Pancreas (tissue), 10 donors: ENCODE measurements at regions not wholly inside any gene's neighbourhood (a gene's known extent, or its start where the extent isn't known, plus 50 kb on each side); places are given as distances from the start of the nearest gene placed in this dataset.
A peak's percentile ranks its signal among the peaks of the same experiment; 100 is the strongest.

Experiments
- ATAC-seq, 4 donors: fragments of 200-7000 bp; cut with Tn5 transposase; one replicate each; pipeline versions ENCODE4 v1.8.0 to v1.9.1; 2020; ENCODE audit warnings: mild to moderate bottlenecking in 4 of 4, moderate library complexity in 4 of 4
- DNase-seq, 6 donors: peaks; one replicate each; pipeline ENCODE4 v3.0.0-alpha.2; 2020
- FAIRE-seq: peaks from 2 replicates; lab custom pipeline; 2012; peaks lifted over from hg19 to GRCh38; lab: Jason Lieb, UNC
- H3K27ac ChIP-seq, 4 donors: fragments of 200-600 bp; sonication (generic); 1 replicate in 3 of 4; 2 replicates in 1 of 4; pipeline versions ENCODE4 v1.5.0 to v1.8.0; 2020
- H3K27me3 ChIP-seq, 4 donors: fragments of 200-600 bp; one replicate each; pipeline ENCODE4 v1.8.0; 2021
- H3K36me3 ChIP-seq, 3 donors: fragments of 200-600 bp; sonication (generic) in 1 of 3; one replicate each; pipeline versions ENCODE4 v1.5.0 to v1.8.0; 2020 to 2021
- H3K4me1 ChIP-seq, 3 donors: fragments of 200-600 bp; one replicate each; pipeline ENCODE4 v1.8.0; 2021
- H3K4me3 ChIP-seq, 4 donors: fragments of 200-600 bp; sonication (generic) in 2 of 4; one replicate each; pipeline versions ENCODE4 v1.5.0 to v1.8.0; 2020 to 2021
- H3K9me3 ChIP-seq, 4 donors: fragments of 200-600 bp; one replicate each; pipeline ENCODE4 v1.8.0; 2021
- WGBS, 2 donors: extraction: QIAGEN DNeasy Blood & Tissue Kit; methylation state at CpG; one replicate each; pipeline ENCODE4 v1.1.7; 2013; 5-methylcytosine and 5-hydroxymethylcytosine counted together
- intact Hi-C, 3 donors: fragments of 100-400 bp; cut with DNase I; formaldehyde crosslinking; loops; one replicate each; pipeline versions ENCODE4 v1.11.1 to v1.14.2; 2022
- TF ChIP-seq, protein P1 (sequence below), 4 donors: fragments of 200-600 bp; sonication (generic) in 3 of 4; IDR thresholded peaks; one replicate each; pipeline versions ENCODE4 v1.5.0 to v1.8.0; 2021; ENCODE audit warnings: antibody characterized with exemption in 4 of 4
- donor health status: healthy with polysubstance abuse.
- donor health status: DM: no; HTN: no; CAD: no; lungs with moderate emphysema.
- donor health status: DM: no; HTN: no; CAD: no.
- donor health status: control.
- donor health status: control.
- donor health status: Bipolar disorder and iron deficiency.
- donor health status: DM: yes; HTN: yes; CAD: no.
- donor health status: DM: no; HTN: no; CAD: no.
- donor health status: DM: no; HTN: no; CAD: no.
- donor health status: DM: yes; HTN: yes; CAD: no.

DNA sequence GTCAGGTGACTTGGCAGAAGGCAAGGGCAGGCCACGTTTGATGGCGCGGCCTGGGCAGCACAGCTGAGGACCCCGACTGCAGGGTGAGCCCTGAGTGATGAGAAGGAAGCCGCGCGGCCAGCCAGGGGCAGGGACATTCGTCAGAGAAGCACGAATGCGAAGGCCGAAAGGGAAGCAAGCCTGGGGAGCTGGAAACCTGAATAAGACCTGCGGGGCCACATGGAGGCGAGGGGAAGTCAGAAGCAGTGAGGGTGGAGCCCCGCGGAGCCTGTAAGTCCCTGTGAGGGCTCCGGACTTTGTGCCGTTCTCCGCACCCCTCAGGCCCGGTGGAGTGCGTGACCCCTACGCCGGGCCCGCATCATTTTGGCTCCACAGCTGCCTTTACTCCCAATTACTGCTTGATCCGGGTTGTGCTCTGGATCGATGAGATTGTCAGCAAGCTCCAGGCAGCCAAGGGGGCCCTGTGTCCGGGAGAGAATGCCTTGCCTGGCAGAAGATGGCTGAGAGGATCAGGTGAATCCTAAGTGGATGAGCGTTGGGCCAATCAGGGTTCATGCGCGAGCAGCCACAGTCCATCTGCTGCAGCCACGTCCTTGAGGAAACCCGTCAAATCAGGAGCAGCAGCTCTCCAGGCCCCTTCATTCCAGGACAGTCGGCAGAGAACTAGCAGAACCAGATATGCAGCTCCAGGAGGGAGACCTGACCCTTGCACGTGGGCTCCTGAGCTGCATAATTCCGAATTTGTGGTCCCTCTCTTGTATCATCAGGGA lies 293.3 kb upstream of the SHH start:
- no peaks in the 10 kb centered on the region for H3K27me3 ChIP-seq
- intact Hi-C loops = no loop called here
- no peaks in the 10 kb centered on the region for H3K36me3 ChIP-seq
- H3K4me1 ChIP-seq = no peaks in the 10 kb centered on the region
- no peak for DNase-seq
- H3K9me3 ChIP-seq = no peaks in the 10 kb centered on the region
- 61 to 64% methylated on average over 31 to 34 of the region's 34 CpGs for WGBS, 2 donors
- H3K4me3 ChIP-seq = no peak overlapping the region
- no peak for FAIRE-seq
- ATAC-seq = no peak
- no peak overlapping the region for H3K27ac ChIP-seq
- TF ChIP-seq, protein P1, sequence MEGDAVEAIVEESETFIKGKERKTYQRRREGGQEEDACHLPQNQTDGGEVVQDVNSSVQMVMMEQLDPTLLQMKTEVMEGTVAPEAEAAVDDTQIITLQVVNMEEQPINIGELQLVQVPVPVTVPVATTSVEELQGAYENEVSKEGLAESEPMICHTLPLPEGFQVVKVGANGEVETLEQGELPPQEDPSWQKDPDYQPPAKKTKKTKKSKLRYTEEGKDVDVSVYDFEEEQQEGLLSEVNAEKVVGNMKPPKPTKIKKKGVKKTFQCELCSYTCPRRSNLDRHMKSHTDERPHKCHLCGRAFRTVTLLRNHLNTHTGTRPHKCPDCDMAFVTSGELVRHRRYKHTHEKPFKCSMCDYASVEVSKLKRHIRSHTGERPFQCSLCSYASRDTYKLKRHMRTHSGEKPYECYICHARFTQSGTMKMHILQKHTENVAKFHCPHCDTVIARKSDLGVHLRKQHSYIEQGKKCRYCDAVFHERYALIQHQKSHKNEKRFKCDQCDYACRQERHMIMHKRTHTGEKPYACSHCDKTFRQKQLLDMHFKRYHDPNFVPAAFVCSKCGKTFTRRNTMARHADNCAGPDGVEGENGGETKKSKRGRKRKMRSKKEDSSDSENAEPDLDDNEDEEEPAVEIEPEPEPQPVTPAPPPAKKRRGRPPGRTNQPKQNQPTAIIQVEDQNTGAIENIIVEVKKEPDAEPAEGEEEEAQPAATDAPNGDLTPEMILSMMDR (IDR thresholded peaks at IDR 0.05) = no peak

GRCh38 chr7:156104501-156105336 lies 292.5 kb upstream of the SHH start:
- intact Hi-C loops = no loop called here
- TF ChIP-seq, protein P1 (IDR thresholded peaks at IDR 0.05) = no peak
- no peak for FAIRE-seq
- Histone ChIP-seq H3K27me3 (no peaks in the 10 kb centered on the region), H3K36me3 (no peaks in the 10 kb centered on the region), H3K9me3 (no peaks in the 10 kb centered on the region), H3K27ac (no peak overlapping the region), H3K4me3 (no peak overlapping the region), H3K4me1 (no peaks in the 10 kb centered on the region)
- DNase-seq = no peak
- ATAC-seq = no peak
- 73 to 81% methylated on average over 39 of the region's 39 CpGs for WGBS, 2 donors

DNA sequence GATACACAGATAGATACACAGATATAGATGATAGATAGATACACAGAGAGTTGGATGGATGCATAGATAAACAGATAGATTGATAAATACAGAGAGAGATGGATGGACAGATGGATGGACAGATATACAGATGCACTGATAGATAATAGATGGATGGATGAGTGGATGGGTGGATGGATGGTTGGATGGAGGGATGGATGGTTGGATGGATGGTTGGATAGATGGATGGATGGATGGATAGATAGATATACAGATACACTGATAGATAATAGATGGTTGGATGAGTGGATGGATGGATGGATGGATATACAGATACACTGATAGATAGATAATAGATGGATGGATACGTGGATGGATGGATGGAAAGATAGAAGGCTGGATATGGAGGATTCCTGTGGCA lies 290.0 kb upstream of the SHH start:
- ATAC-seq = no peak
- TF ChIP-seq, protein P1 (IDR thresholded peaks at IDR 0.05) = no peak
- Histone ChIP-seq H3K27me3 (no peaks in the 10 kb centered on the region), H3K4me3 (no peak overlapping the region), H3K4me1 (no peaks in the 10 kb centered on the region), H3K36me3 (no peaks in the 10 kb centered on the region), H3K27ac (no peak overlapping the region), H3K9me3 (no peaks in the 10 kb centered on the region)
- no peak for FAIRE-seq
- DNase-seq = no peak
- WGBS, 2 donors = 76 to 81% methylated on average over 1 of the region's 1 CpG
- intact Hi-C loops = no loop called here

GRCh38 chr7:156101355-156101754 lies 289.1 kb upstream of the SHH start:
- Histone ChIP-seq H3K9me3 (no peaks in the 10 kb centered on the region), H3K27me3 (no peaks in the 10 kb centered on the region), H3K36me3 (no peaks in the 10 kb centered on the region), H3K4me1 (no peaks in the 10 kb centered on the region), H3K27ac (no peak overlapping the region), H3K4me3 (no peak overlapping the region)
- intact Hi-C loops = no loop called here
- WGBS, 2 donors = 76 to 91% methylated on average over 6 of the region's 6 CpGs
- DNase-seq = peak in 1 of 6 donors; percentile 0
- ATAC-seq = no peak
- FAIRE-seq = no peak
- TF ChIP-seq, protein P1 (IDR thresholded peaks at IDR 0.05) = no peak
